Activated CD4-positive, CD25-positive, alpha-beta regulatory T cell (primary cell): ENCODE measurements at regions not wholly inside any gene's neighbourhood (a gene's known extent, or its start where the extent isn't known, plus 50 kb on each side); places are given as distances from the start of the nearest gene placed in this dataset.

Source experiments
- DNase-seq, 4 experiments: peaks; one replicate each; lab custom pipeline; 2025; lab: John Stamatoyannopoulos, UW

GRCh38 chr4:26071688-26072087 lies 157.7 kb downstream of the SMIM20 start:
- no peak for DNase-seq

- DNase-seq: no peak
These were observed 160.0 kb downstream of the SMIM20 start for GRCh38 chr4:26073886-26074560.

- peak in 2 of 4 experiments; percentile 3 to 5 for DNase-seq
These were observed 160.9 kb downstream of the SMIM20 start for GRCh38 chr4:26074712-26075430.

- no peak for DNase-seq
These were observed 161.6 kb downstream of the SMIM20 start for GRCh38 chr4:26075583-26075982.

- no peak for DNase-seq
These were observed 162.1 kb downstream of the SMIM20 start for GRCh38 chr4:26076000-26076587.

- DNase-seq: no peak
These were observed 162.9 kb downstream of the SMIM20 start for GRCh38 chr4:26076896-26077295.

- no peak for DNase-seq
These were observed 163.7 kb downstream of the SMIM20 start for GRCh38 chr4:26077756-26078155.

GRCh38 chr4:26080870-26081628 lies 167.0 kb downstream of the SMIM20 start:
- no peak for DNase-seq

GRCh38 chr4:26081795-26082498 lies 167.9 kb downstream of the SMIM20 start:
- DNase-seq: no peak

GRCh38 chr4:26082565-26082964 lies 168.5 kb downstream of the SMIM20 start:
- no peak for DNase-seq

- no peak for DNase-seq
These were observed 170.0 kb downstream of the SMIM20 start for GRCh38 chr4:26083987-26084386.

- DNase-seq: no peak
These were observed 170.4 kb downstream of the SMIM20 start for GRCh38 chr4:26084414-26084813.

GRCh38 chr4:26085551-26085950 lies 171.5 kb downstream of the SMIM20 start:
- no peak for DNase-seq

- no peak for DNase-seq
These were observed 172.8 kb downstream of the SMIM20 start for GRCh38 chr4:26086621-26087441.

- DNase-seq: no peak
These were observed 174.5 kb downstream of the SMIM20 start for GRCh38 chr4:26088433-26088928.

- no peak for DNase-seq
These were observed 179.5 kb downstream of the SMIM20 start for GRCh38 chr4:26093551-26093950.

- DNase-seq: no peak
These were observed 180.1 kb downstream of the SMIM20 start for GRCh38 chr4:26094076-26094475.

GRCh38 chr4:26094911-26095310 lies 180.9 kb downstream of the SMIM20 start:
- DNase-seq: no peak

GRCh38 chr4:26099967-26100366 lies 185.9 kb downstream of the SMIM20 start:
- no peak for DNase-seq

- no peak for DNase-seq
These were observed 187.0 kb downstream of the SMIM20 start for GRCh38 chr4:26101011-26101410.
